ENCODE measurements at regions not wholly inside any gene's neighbourhood (a gene's known extent, or its start where the extent isn't known, plus 50 kb on each side); places are given as distances from the start of the nearest gene placed in this dataset.

DNA sequence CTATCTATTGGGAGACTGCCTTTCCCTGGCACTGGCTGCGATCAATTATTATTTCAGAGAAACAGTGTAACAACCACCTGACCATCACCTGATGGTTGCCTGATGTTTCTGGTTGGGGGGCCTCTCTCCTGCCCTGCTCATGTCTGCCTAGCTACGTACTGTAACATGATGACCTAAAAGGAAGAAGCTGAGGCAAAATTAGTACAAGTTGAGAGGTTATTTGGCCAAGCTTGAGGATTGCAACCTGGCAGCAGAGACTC is 58.3 kb downstream of the OLFML3 start:
- no peak overlapping the region for H3K4me3 Mint-ChIP-seq

DNA sequence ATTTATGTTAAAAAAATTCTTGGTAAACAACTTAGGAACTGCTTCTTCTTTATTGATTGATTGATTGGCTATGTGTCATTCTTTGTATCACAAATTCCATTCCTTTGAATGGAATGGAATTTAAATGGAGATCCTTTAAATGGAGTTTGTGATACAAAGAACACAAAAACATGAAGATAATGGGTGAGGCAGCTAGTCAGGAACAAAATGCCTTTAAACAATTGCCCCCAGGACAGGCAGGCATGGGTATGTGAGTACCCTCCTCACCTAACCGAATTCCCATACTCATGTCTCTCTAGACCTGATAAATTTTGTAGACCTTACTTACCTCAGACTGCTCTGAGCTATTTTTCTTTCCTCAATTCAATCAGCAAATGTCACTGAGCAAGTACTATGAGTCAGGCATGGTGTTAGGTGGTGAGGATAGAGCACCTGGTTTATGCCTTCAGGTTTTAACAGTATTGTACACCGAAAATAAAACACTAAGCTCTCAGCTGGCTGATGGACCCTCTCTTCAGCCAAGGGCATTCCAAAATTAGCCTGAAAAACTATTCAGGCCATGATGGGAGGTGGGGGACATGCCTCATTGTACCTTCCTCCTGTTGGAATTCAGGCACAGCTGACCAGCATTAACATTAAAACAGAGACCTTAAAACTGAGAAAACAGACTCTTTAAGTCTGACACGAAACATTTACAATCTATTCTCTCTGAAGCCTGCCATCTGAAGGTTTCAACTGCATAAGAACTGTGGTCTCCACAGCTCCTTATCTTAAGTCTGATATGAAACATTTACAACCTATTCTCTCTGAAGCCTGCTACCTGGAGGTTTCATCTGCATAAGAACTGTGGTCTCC is 58.9 kb downstream of the OLFML3 start:
- Mint-ChIP-seq H3K4me1 (ENCODE audit: low read depth) (peaks cover 13% of the 10 kb centered on the region), H3K27ac (no peak overlapping the region), H3K36me3 (ENCODE audit: low read depth) (no peaks in the 10 kb centered on the region), H3K27me3 (ENCODE audit: insufficient read depth) (peaks cover 3% of the 10 kb centered on the region; the same call in 1 of the 2 replicates), H3K9me3 (no peaks in the 10 kb centered on the region), H3K4me3 (no peak overlapping the region)
- TF ChIP-seq, protein P1, sequence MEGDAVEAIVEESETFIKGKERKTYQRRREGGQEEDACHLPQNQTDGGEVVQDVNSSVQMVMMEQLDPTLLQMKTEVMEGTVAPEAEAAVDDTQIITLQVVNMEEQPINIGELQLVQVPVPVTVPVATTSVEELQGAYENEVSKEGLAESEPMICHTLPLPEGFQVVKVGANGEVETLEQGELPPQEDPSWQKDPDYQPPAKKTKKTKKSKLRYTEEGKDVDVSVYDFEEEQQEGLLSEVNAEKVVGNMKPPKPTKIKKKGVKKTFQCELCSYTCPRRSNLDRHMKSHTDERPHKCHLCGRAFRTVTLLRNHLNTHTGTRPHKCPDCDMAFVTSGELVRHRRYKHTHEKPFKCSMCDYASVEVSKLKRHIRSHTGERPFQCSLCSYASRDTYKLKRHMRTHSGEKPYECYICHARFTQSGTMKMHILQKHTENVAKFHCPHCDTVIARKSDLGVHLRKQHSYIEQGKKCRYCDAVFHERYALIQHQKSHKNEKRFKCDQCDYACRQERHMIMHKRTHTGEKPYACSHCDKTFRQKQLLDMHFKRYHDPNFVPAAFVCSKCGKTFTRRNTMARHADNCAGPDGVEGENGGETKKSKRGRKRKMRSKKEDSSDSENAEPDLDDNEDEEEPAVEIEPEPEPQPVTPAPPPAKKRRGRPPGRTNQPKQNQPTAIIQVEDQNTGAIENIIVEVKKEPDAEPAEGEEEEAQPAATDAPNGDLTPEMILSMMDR (IDR thresholded peaks at IDR 0.05): no peak
- DNase-seq: no peak

More for the DNA sequence above, 58.3 kb downstream of the OLFML3 start:
- H3K36me3 Mint-ChIP-seq (ENCODE audit: low read depth): no peaks in the 10 kb centered on the region
- H3K9me3 Mint-ChIP-seq: no peaks in the 10 kb centered on the region
- no peak overlapping the region for H3K27ac Mint-ChIP-seq
- H3K4me1 Mint-ChIP-seq (ENCODE audit: low read depth): peaks cover 13% of the 10 kb centered on the region
- TF ChIP-seq, protein P1 (IDR thresholded peaks at IDR 0.05): no peak
- peaks cover 3% of the 10 kb centered on the region; the same call in 1 of the 2 replicates for H3K27me3 Mint-ChIP-seq (ENCODE audit: insufficient read depth)
- DNase-seq: no peak

Data from HFFc6 (cell line).